MM.1S (cell line): ENCODE measurements at regions not wholly inside any gene's neighbourhood (a gene's known extent, or its start where the extent isn't known, plus 50 kb on each side); places are given as distances from the start of the nearest gene placed in this dataset.

Source experiments
- CTCF ChIP-seq: fragments of 300-600 bp; sonication (generic); IDR thresholded peaks from 2 replicates; pipeline ENCODE4 v1.5.1; 2016; ENCODE audit warnings: antibody characterized with exemption, low read length, mixed read lengths
- EZH2 ChIP-seq: fragments of 300-600 bp; sonication (generic); optimal IDR thresholded peaks from 2 replicates; pipeline ENCODE3; 2017; ENCODE audit warnings: low read depth, mild to moderate bottlenecking, antibody characterized with exemption, low read length, mixed read lengths
- EZH2phosphoT487 ChIP-seq: fragments of 300-600 bp; sonication (generic); IDR thresholded peaks from 2 replicates; pipeline ENCODE4 v1.6.1; 2018; ENCODE audit warnings: antibody characterized with exemption, low read length

GRCh38 chr13:21871919-21872318 lies 201.0 kb downstream of the FGF9 start:
- TF ChIP-seq CTCF, result no peak
- no peak for TF ChIP-seq EZH2phosphoT487
- TF ChIP-seq EZH2, result no peak
